LoVo (cell line): ENCODE measurements at regions not wholly inside any gene's neighbourhood (a gene's known extent, or its start where the extent isn't known, plus 50 kb on each side); places are given as distances from the start of the nearest gene placed in this dataset.

Experiments used
- DNase-seq: peaks from one replicate; pipeline ENCODE4 v3.0.0-alpha.2; 2016; ENCODE audit warnings: low spot score

DNA sequence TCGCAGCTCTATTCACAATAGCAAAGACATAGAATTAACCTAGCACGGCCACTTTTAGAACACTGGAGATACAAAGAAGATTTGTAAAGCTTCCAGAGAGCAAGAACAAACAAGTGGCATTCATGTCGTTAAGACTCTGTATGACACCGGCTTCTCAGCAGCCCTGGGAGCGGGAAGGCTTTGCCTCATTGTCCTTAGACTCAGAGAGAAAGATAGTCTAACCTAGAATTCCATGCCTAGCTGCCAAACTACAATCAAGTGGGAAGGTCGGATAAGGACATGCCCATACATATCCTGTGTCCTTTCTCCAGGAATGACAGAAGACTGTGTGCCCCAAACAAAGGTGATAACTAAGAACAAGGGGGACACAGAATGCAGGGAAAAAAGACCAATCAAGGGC, 1038.3 kb downstream of the BCL11B start:
- DNase-seq, result no peak

- DNase-seq, result no peak
Observed at GRCh38 chr14:98234208-98234607, 1037.8 kb downstream of the BCL11B start.

- DNase-seq, result no peak
Observed at GRCh38 chr14:98236314-98236713, 1035.7 kb downstream of the BCL11B start.

DNA sequence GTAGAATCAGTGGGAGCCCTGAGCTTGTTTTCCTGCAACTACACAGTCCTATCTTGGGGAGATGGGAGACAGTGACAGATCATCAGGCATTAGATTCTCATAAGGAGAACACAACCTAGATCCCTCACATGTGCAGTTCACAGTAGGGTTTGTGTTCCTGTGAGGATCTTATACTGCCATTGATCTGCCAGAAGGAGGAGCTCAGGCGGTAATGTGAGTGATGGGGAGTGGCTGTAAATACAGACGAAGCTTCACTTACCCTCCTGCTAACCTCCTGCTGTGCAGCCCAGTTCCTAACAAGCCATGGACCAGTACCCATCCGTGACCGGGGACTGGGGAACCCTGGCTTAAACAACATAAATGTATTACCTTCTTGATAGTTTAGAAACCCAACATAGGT, 1034.1 kb downstream of the BCL11B start:
- no peak for DNase-seq

- DNase-seq, result no peak
Observed at GRCh38 chr14:98240376-98240775, 1031.6 kb downstream of the BCL11B start.

- DNase-seq, result no peak
Observed at GRCh38 chr14:98242903-98243302, 1029.1 kb downstream of the BCL11B start.

- no peak for DNase-seq
Observed at GRCh38 chr14:98243332-98243731, 1028.7 kb downstream of the BCL11B start.

- DNase-seq, result peak; percentile 16
Observed at GRCh38 chr14:98244162-98244948, 1027.6 kb downstream of the BCL11B start.

GRCh38 chr14:98244966-98245569, 1026.9 kb downstream of the BCL11B start:
- DNase-seq, result no peak

- no peak for DNase-seq
Observed at GRCh38 chr14:98249057-98249456, 1022.9 kb downstream of the BCL11B start.

DNA sequence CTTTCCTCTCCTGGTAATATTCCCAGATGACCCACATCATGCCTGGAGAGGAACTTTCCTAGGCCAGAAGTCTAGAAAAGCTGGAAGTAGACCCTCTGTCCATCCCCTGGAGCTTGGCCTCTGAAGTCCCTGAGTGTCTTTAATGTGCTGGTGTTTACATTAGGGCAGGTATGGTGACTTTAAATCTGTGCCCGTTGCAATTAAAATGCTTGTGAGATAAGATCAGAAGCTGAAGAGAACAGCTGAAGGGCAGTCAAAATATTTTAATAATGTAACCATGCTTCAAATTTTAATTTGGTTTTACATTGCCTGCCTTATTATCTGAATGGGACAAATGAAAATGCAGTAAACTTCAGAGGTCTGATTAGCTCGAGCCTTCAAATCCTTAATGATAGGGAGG, 1022.5 kb downstream of the BCL11B start:
- no peak for DNase-seq

DNA sequence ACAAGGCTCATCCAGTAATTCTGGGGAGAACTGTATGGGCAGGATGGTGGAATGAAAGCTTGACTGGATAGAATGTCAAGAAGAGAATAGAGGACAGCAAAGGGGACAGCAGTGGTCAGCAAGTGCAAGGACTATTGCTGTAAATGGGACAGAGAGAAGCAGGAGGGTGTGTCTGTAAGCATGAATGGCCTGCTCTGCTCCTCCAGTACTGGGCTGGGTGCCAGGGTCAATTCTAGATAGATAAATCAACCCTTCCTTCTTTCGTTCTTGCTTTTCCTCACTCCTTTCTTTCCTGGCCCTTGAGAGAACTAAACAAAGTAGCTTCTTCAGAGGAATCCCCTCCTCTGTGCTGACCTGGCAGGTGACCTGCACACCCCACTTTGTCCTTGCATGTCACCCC, 1019.2 kb downstream of the BCL11B start:
- no peak for DNase-seq

GRCh38 chr14:98259881-98260280, 1012.1 kb downstream of the BCL11B start:
- no peak for DNase-seq

DNA sequence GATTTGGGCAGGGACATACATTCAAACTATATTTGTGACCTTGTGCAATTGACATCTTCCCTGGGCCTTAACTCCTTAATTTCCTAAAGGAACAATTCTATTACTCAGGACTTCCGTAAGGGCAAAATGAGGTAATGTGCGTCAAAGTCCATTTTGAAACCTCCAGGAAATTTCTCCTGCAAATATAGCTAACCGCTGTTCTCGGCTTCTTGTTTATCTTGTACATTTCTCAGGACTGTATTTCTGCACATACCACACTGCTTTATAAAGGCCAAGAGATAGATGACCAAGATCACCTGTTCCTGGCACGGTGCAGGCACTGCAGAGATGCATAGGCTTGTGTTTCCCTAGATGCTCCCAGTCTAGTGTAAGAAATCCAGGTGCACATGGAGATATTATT, 1009.4 kb downstream of the BCL11B start:
- DNase-seq, result no peak

DNA sequence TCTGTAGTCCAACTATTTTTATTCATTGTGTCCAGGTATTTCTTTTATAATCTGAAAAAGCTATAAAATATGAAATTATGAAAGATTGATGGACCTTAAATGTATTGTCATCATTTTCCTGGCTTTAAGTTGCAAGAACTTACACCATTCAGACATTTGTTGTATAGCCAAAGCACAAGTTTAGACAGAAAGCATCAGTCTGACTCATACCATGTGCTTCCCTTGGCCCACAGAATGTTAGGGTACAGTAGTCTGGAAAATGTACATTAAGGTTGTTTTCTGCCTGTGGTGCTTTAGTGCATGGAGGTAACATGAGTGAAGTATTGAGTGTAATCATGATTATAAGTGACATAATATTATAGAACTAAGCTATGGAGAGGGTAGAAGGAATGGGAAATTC, 1002.5 kb downstream of the BCL11B start:
- no peak for DNase-seq

- DNase-seq, result no peak
Observed at GRCh38 chr14:98270201-98270600, 1001.8 kb downstream of the BCL11B start.

DNA sequence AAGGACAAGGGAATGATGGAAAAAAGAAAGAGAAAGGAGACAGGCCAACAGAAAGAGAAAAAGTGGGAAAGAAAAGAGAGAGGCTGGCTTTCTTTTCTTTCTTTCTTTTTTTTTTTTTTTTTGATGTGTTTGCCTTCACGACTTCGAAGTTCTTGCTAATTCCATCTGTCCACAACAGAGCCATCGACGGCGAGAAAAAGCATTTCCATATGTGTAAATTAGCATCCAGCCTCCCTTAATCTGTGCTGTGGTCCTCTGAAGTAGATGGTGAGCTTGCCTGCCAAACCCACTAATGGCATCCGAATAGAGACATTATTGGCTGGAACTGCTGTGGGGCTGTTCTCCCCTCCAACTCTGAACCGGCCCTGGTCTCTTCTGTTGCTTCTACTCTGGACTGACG, 997.4 kb downstream of the BCL11B start:
- DNase-seq, result no peak

GRCh38 chr14:98278800-98279199, 993.2 kb downstream of the BCL11B start:
- DNase-seq, result no peak

GRCh38 chr14:98280436-98280835, 991.6 kb downstream of the BCL11B start:
- DNase-seq, result no peak

GRCh38 chr14:98288825-98289224, 983.2 kb downstream of the BCL11B start:
- no peak for DNase-seq

- no peak for DNase-seq
Observed at GRCh38 chr14:98290596-98290995, 981.4 kb downstream of the BCL11B start.

DNA sequence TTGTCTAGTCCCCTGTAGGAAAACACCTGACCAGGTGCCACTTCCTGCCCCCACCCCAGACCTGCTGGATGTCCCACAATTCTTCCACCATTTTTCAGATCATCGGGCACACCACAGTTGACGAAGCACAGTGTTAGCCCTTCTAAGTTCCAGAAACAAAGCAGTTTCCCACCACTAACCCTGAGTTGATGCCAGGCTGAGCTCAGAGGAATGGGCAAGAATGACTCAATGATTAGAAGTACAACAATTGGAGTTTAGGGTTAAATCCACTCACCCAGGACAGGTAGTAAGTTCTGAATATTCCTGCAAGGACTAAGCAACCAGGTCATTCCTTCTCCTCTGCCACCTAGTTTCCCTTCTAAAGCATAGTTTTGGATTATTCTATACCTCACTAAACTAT, 979.8 kb downstream of the BCL11B start:
- DNase-seq, result no peak

- no peak for DNase-seq
Observed at GRCh38 chr14:98293576-98293975, 978.4 kb downstream of the BCL11B start.

DNA sequence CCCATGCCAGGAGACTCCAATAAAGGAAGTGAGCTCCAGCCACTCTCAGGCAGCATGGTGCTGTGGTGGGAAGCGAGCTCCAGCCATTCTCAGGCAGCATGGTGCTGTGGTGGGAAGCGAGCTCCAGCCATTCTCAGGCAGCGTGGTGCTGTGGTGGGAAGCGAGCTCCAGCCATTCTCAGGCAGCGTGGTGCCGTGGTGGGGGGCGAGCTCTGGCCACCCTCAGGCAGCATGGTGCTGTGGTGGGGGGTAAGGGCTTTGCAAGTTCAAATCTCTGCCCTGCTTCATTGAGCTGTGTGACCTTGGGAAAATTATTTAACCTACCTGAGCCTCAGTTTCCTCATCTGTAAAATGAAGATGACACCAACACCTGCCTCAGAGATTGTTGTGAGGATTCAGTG, 975.1 kb downstream of the BCL11B start:
- no peak for DNase-seq
